ENCODE measurements at regions not wholly inside any gene's neighbourhood (a gene's known extent, or its start where the extent isn't known, plus 50 kb on each side); places are given as distances from the start of the nearest gene placed in this dataset.

GRCh38 chr3:13152826-13153710 is 79.8 kb upstream of the IQSEC1 start:
- Mint-ChIP-seq H3K27me3 (peaks cover 0 to 10% of the 10 kb centered on the region in 2 donors), H3K4me3 (no peak overlapping the region), H3K9me3 (peaks cover 10 to 11% of the 10 kb centered on the region in 2 donors), H3K27ac (no peak overlapping the region), H3K36me3 (peaks cover 0 to 10% of the 10 kb centered on the region in 2 donors), H3K4me1 (peaks cover 6 to 7% of the 10 kb centered on the region in 2 donors)
- DNase-seq (no peak), ATAC-seq (replicated peaks) (no peak)

GRCh38 chr3:13150624-13151023 is 77.4 kb upstream of the IQSEC1 start:
- Mint-ChIP-seq H3K36me3 (peaks cover 0 to 4% of the 10 kb centered on the region in 2 donors), H3K9me3 (peaks cover 3 to 5% of the 10 kb centered on the region in 2 donors), H3K27ac (no peak overlapping the region), H3K4me3 (no peak overlapping the region), H3K27me3 (peaks cover 0 to 5% of the 10 kb centered on the region in 2 donors), H3K4me1 (peaks cover 6 to 8% of the 10 kb centered on the region in 2 donors)
- DNase-seq (no peak), ATAC-seq (replicated peaks) (no peak)

GRCh38 chr3:13149330-13150108 is 76.3 kb upstream of the IQSEC1 start:
- DNase-seq (no peak), ATAC-seq (replicated peaks) (peak; percentile 14 to 23)
- peak overlapping the region; percentile 6 to 14 for H3K4me3 Mint-ChIP-seq
- peaks cover 0 to 5% of the 10 kb centered on the region in 2 donors for H3K27me3 Mint-ChIP-seq
- H3K4me1 Mint-ChIP-seq, result peaks cover 6 to 13% of the 10 kb centered on the region in 2 donors
- H3K9me3 Mint-ChIP-seq, result no peaks in the 10 kb centered on the region
- peak overlapping the region; percentile 21 for H3K27ac Mint-ChIP-seq
- H3K36me3 Mint-ChIP-seq, result peaks cover 0 to under 1% of the 10 kb centered on the region in 2 donors

GRCh38 chr3:13148561-13149329 is 75.5 kb upstream of the IQSEC1 start:
- Mint-ChIP-seq H3K36me3 (no peaks in the 10 kb centered on the region), H3K4me1 (peaks cover 6 to 13% of the 10 kb centered on the region in 2 donors), H3K4me3 (no peak overlapping the region), H3K27me3 (peaks cover 0 to 4% of the 10 kb centered on the region in 2 donors), H3K27ac (peak overlapping the region; percentile 31), H3K9me3 (no peaks in the 10 kb centered on the region)
- DNase-seq (no peak), ATAC-seq (replicated peaks) (no peak)

GRCh38 chr3:13148126-13148525 is 74.9 kb upstream of the IQSEC1 start:
- Mint-ChIP-seq H3K27ac (no peak overlapping the region), H3K36me3 (peaks cover 0 to 2% of the 10 kb centered on the region in 2 donors), H3K4me1 (peaks cover 7 to 13% of the 10 kb centered on the region in 2 donors), H3K4me3 (no peak overlapping the region), H3K27me3 (peaks cover 4 to 6% of the 10 kb centered on the region in 2 donors), H3K9me3 (peaks cover under 1 to 3% of the 10 kb centered on the region in 2 donors)
- DNase-seq (no peak), ATAC-seq (replicated peaks) (no peak)

- no peak overlapping the region for H3K4me3 Mint-ChIP-seq
- H3K36me3 Mint-ChIP-seq, result peaks cover 0 to 2% of the 10 kb centered on the region in 2 donors
- ATAC-seq (replicated peaks) (no peak), DNase-seq (no peak)
- H3K27me3 Mint-ChIP-seq, result peaks cover 10 to 14% of the 10 kb centered on the region in 2 donors
- peaks cover 6 to 13% of the 10 kb centered on the region in 2 donors for H3K4me1 Mint-ChIP-seq
- no peak overlapping the region for H3K27ac Mint-ChIP-seq
- peaks cover 3 to 4% of the 10 kb centered on the region in 2 donors for H3K9me3 Mint-ChIP-seq
These were observed 74.1 kb upstream of the IQSEC1 start for GRCh38 chr3:13147344-13147743.

GRCh38 chr3:13146643-13147143 is 73.5 kb upstream of the IQSEC1 start:
- Mint-ChIP-seq H3K36me3 (peaks cover 0 to 2% of the 10 kb centered on the region in 2 donors), H3K4me1 (peaks cover 6 to 13% of the 10 kb centered on the region in 2 donors), H3K4me3 (no peak overlapping the region), H3K9me3 (peaks cover 3 to 4% of the 10 kb centered on the region in 2 donors), H3K27me3 (peaks cover 12 to 19% of the 10 kb centered on the region in 2 donors), H3K27ac (no peak overlapping the region)
- ATAC-seq (replicated peaks), result no peak
- DNase-seq, result no peak

GRCh38 chr3:13145826-13146642 is 72.8 kb upstream of the IQSEC1 start:
- ATAC-seq (replicated peaks) (no peak), DNase-seq (no peak)
- Mint-ChIP-seq H3K36me3 (peaks cover 0 to 2% of the 10 kb centered on the region in 2 donors), H3K27me3 (peaks cover 18 to 25% of the 10 kb centered on the region in 2 donors), H3K4me3 (no peak overlapping the region), H3K4me1 (peaks cover 6 to 13% of the 10 kb centered on the region in 2 donors), H3K9me3 (peaks cover 3 to 4% of the 10 kb centered on the region in 2 donors), H3K27ac (no peak overlapping the region)

DNA sequence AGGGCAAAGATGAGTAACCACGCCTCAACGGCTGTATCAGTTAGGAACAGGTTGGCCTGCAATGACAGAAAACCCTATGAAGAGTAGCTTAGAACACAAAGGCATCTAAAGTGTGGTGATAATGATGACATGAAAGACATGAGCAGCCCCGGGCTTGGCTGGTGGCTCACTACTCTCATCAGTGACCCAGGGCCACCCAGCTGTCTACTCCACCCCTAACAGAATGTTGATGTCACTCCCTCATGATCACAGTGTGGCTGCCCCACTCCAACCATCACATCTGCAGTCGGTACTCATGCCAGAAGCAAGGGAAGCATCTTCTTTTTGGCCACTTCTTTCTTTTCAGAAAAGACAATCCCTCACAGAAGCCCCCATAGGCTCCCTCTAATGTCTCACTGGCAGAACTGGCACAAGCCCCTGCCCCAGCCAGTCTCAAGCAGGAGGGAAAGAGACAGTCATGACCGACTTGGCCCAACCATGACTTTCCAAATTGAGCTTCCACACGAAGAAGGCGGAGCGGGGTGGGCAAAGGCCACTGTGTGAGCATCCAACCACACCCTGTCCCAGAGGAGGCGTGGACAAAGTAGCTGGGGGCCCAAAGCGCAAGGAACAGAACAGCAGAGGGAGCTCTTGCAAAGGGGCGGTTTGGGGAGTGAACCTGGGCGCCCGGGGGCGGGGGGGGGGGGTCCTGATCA is 72.0 kb upstream of the IQSEC1 start:
- DNase-seq (no peak), ATAC-seq (replicated peaks) (no peak)
- peaks cover 0 to 2% of the 10 kb centered on the region in 2 donors for H3K36me3 Mint-ChIP-seq
- no peak overlapping the region for H3K27ac Mint-ChIP-seq
- H3K27me3 Mint-ChIP-seq, result peaks cover 22 to 33% of the 10 kb centered on the region in 2 donors
- peaks cover 6 to 13% of the 10 kb centered on the region in 2 donors for H3K4me1 Mint-ChIP-seq
- peaks cover 3 to 4% of the 10 kb centered on the region in 2 donors for H3K9me3 Mint-ChIP-seq
- H3K4me3 Mint-ChIP-seq, result no peak overlapping the region

GRCh38 chr3:13144163-13145023 is 71.2 kb upstream of the IQSEC1 start:
- H3K4me3 Mint-ChIP-seq, result no peak overlapping the region

DNA sequence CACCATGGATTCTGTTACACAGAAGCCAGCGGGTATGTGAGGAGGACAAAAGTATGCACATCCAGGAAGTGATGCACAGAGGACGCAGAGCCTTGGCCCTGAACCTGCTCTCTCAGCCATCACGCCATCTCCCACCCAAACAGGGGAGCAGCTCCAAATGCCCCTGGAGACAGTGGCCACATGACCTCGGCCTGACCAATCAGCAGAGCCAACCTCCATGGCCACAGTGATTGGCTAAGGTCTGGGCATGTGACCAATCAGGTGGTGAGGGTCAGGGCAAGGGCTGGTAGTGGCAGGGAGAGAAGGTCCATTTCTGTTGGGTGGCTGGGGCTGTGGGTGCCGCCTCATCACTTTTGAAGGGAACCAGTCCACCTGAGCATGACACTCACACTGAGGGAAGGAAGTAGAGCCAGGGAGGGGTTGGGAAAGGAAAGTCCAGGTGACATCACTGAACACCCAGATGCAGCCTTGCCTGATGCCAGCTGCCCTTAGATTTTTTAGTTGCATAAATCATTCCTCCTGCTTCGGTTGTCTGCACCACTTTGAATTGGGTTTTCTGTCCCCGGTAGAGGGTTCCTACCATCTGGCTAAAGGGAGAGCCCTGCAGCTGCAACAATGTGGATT is 70.3 kb upstream of the IQSEC1 start:
- H3K9me3 Mint-ChIP-seq, result peaks cover 3 to 4% of the 10 kb centered on the region in 2 donors
- peaks cover 2 to 5% of the 10 kb centered on the region in 2 donors for H3K4me1 Mint-ChIP-seq
- peaks cover 28 to 49% of the 10 kb centered on the region in 2 donors for H3K27me3 Mint-ChIP-seq
- H3K27ac Mint-ChIP-seq, result peak overlapping the region; percentile 76
- ATAC-seq (replicated peaks) (no peak), DNase-seq (no peak)
- no peak overlapping the region for H3K4me3 Mint-ChIP-seq
- H3K36me3 Mint-ChIP-seq, result peaks cover 0 to 2% of the 10 kb centered on the region in 2 donors

More at GRCh38 chr3:13144163-13145023, 71.2 kb upstream of the IQSEC1 start:
- peaks cover 3 to 4% of the 10 kb centered on the region in 2 donors for H3K9me3 Mint-ChIP-seq
- peaks cover 2 to 6% of the 10 kb centered on the region in 2 donors for H3K4me1 Mint-ChIP-seq
- no peak overlapping the region for H3K27ac Mint-ChIP-seq
- peaks cover 0 to 2% of the 10 kb centered on the region in 2 donors for H3K36me3 Mint-ChIP-seq
- ATAC-seq (replicated peaks) (no peak), DNase-seq (no peak)
- H3K27me3 Mint-ChIP-seq, result peaks cover 28 to 41% of the 10 kb centered on the region in 2 donors

Data from stimulated activated naive B cell treated with anti-CD40 and anti-IgM and Interleukin-4, amounts not matched to agents 10 μg/mL and 1 μg/mL and 100 μg/mL, for 72 hours (primary cell).